Stimulated activated CD8-positive, alpha-beta memory T cell treated with anti-CD3 and anti-CD28 coated beads, Interleukin-7, amount 100 ng/mL, for 48 hours (primary cell): ENCODE measurements at regions not wholly inside any gene's neighbourhood (a gene's known extent, or its start where the extent isn't known, plus 50 kb on each side); places are given as distances from the start of the nearest gene placed in this dataset.

Experiments used
- DNase-seq, 2 donors: peaks; one replicate each; pipeline ENCODE4 v3.0.0-alpha.2; 2020; ENCODE audit warnings: low read depth in 1 of 2; ENCODE audit errors: extremely low read depth in 1 of 2

- no peak for DNase-seq
Observed at GRCh38 chr20:40494248-40494647, 194.8 kb downstream of the MAFB start.

- DNase-seq, result no peak
Observed at GRCh38 chr20:40493549-40493948, 195.5 kb downstream of the MAFB start.

- no peak for DNase-seq
Observed at GRCh38 chr20:40493071-40493470, 196.0 kb downstream of the MAFB start.

GRCh38 chr20:40491009-40491590, 197.9 kb downstream of the MAFB start:
- no peak for DNase-seq

- DNase-seq, result no peak
Observed at GRCh38 chr20:40489886-40490285, 199.2 kb downstream of the MAFB start.

- no peak for DNase-seq
Observed at GRCh38 chr20:40488401-40488800, 200.6 kb downstream of the MAFB start.

- DNase-seq, result no peak
Observed at GRCh38 chr20:40486297-40486696, 202.7 kb downstream of the MAFB start.

- DNase-seq, result no peak
Observed at GRCh38 chr20:40481743-40482458, 207.1 kb downstream of the MAFB start.

GRCh38 chr20:40481337-40481736, 207.7 kb downstream of the MAFB start:
- DNase-seq, result no peak

- DNase-seq, result no peak
Observed at GRCh38 chr20:40477805-40478204, 211.2 kb downstream of the MAFB start.

- DNase-seq, result no peak
Observed at GRCh38 chr20:40476461-40476860, 212.6 kb downstream of the MAFB start.

GRCh38 chr20:40472905-40473304, 216.1 kb downstream of the MAFB start:
- DNase-seq, result no peak

GRCh38 chr20:40471261-40471629, 217.8 kb downstream of the MAFB start:
- no peak for DNase-seq

GRCh38 chr20:40470445-40471260, 218.4 kb downstream of the MAFB start:
- DNase-seq, result no peak

GRCh38 chr20:40468759-40469158, 220.3 kb downstream of the MAFB start:
- no peak for DNase-seq

GRCh38 chr20:40467703-40468411, 221.2 kb downstream of the MAFB start:
- no peak for DNase-seq

- DNase-seq, result no peak
Observed at GRCh38 chr20:40467067-40467466, 222.0 kb downstream of the MAFB start.

- DNase-seq, result no peak
Observed at GRCh38 chr20:40464731-40465208, 224.3 kb downstream of the MAFB start.

- DNase-seq, result no peak
Observed at GRCh38 chr20:40463171-40463570, 225.9 kb downstream of the MAFB start.

- no peak for DNase-seq
Observed at GRCh38 chr20:40462566-40462965, 226.5 kb downstream of the MAFB start.

GRCh38 chr20:40459299-40459698, 229.7 kb downstream of the MAFB start:
- DNase-seq, result no peak
